ENCODE measurements at regions not wholly inside any gene's neighbourhood (a gene's known extent, or its start where the extent isn't known, plus 50 kb on each side); places are given as distances from the start of the nearest gene placed in this dataset.

- Mint-ChIP-seq H3K4me3 (no peak overlapping the region), H3K9me3 (no peaks in the 10 kb centered on the region), H3K27ac (no peak overlapping the region), H3K36me3 (no peaks in the 10 kb centered on the region), H3K4me1 (peaks cover 0 to 7% (median 2%) of the 10 kb centered on the region in 3 donors), H3K27me3 (no peaks in the 10 kb centered on the region)
- DNase-seq: no peak
- Histone ChIP-seq H3K4me1 (ENCODE audit: control insufficient read depth in 1 of 2, extremely low read depth in 1 of 2, insufficient read depth in 2 of 2, low read length in 2 of 2) (no peaks in the 10 kb centered on the region), H3K9me3 (no peaks in the 10 kb centered on the region), H3K27me3 (replicated peaks in 1 of 2; ENCODE audit: control insufficient read depth in 2 of 2, extremely low read depth in 1 of 2, insufficient read depth in 2 of 2, low read length in 1 of 2) (no peaks in the 10 kb centered on the region), H3K36me3 (ENCODE audit: control insufficient read depth in 2 of 2, extremely low read depth in 1 of 2, insufficient read depth in 1 of 2, low read length in 1 of 2) (no peaks in the 10 kb centered on the region), H3K4me3 (ENCODE audit: control insufficient read depth in 1 of 2, extremely low read depth in 1 of 2, low read length in 1 of 2) (no peak overlapping the region), H3K27ac (ENCODE audit: low read length) (no peak overlapping the region)
- POLR2A ChIA-PET: interaction anchor here in 1 of 2 donors (0.9 kb wide), 1 partner anchor 11 kb away, joined by 3 read pairs; no protein-coding TSS in a partner anchor
- CTCF ChIA-PET: no interaction called here
- no peak for ATAC-seq (replicated peaks in 1 of 4)
Observed at GRCh38 chr6:141140905-141141304, 991.8 kb upstream of the GJE1 start.

- WGBS (ENCODE audit: insufficient coverage): 93% methylated on average over 3 of the region's 10 CpGs
Observed at GRCh38 chr6:141139461-141139860, 993.3 kb upstream of the GJE1 start.

GRCh38 chr6:141134723-141135122 is 998.0 kb upstream of the GJE1 start:
- CTCF ChIA-PET: no interaction called here
- Histone ChIP-seq H3K36me3 (ENCODE audit: control insufficient read depth in 2 of 2, extremely low read depth in 1 of 2, insufficient read depth in 1 of 2, low read length in 1 of 2) (no peaks in the 10 kb centered on the region), H3K4me3 (ENCODE audit: control insufficient read depth in 1 of 2, extremely low read depth in 1 of 2, low read length in 1 of 2) (no peak overlapping the region), H3K9me3 (no peaks in the 10 kb centered on the region), H3K27ac (ENCODE audit: low read length) (no peak overlapping the region), H3K4me1 (ENCODE audit: control insufficient read depth in 1 of 2, extremely low read depth in 1 of 2, insufficient read depth in 2 of 2, low read length in 2 of 2) (no peaks in the 10 kb centered on the region), H3K27me3 (replicated peaks in 1 of 2; ENCODE audit: control insufficient read depth in 2 of 2, extremely low read depth in 1 of 2, insufficient read depth in 2 of 2, low read length in 1 of 2) (no peaks in the 10 kb centered on the region)
- ATAC-seq (replicated peaks in 1 of 4) (no peak), DNase-seq (no peak)
- no CpG with 5 or more reads among the region's 1 CpG for WGBS (ENCODE audit: insufficient coverage)
- H3K27ac Mint-ChIP-seq: no peak overlapping the region
- POLR2A ChIA-PET: no interaction called here
- no peaks in the 10 kb centered on the region for H3K4me1 Mint-ChIP-seq
- no peaks in the 10 kb centered on the region for H3K27me3 Mint-ChIP-seq
- no peak overlapping the region for H3K4me3 Mint-ChIP-seq
- no peaks in the 10 kb centered on the region for H3K9me3 Mint-ChIP-seq
- no peaks in the 10 kb centered on the region for H3K36me3 Mint-ChIP-seq

More at GRCh38 chr6:141139461-141139860, 993.3 kb upstream of the GJE1 start:
- no peaks in the 10 kb centered on the region for H3K27me3 ChIP-seq (replicated peaks in 1 of 2; ENCODE audit: control insufficient read depth in 2 of 2, extremely low read depth in 1 of 2, insufficient read depth in 2 of 2, low read length in 1 of 2)
- H3K36me3 Mint-ChIP-seq: no peaks in the 10 kb centered on the region
- H3K36me3 ChIP-seq (ENCODE audit: control insufficient read depth in 2 of 2, extremely low read depth in 1 of 2, insufficient read depth in 1 of 2, low read length in 1 of 2): no peaks in the 10 kb centered on the region
- H3K27me3 Mint-ChIP-seq: no peaks in the 10 kb centered on the region
- no peaks in the 10 kb centered on the region for H3K9me3 Mint-ChIP-seq
- no peaks in the 10 kb centered on the region for H3K4me1 ChIP-seq (ENCODE audit: control insufficient read depth in 1 of 2, extremely low read depth in 1 of 2, insufficient read depth in 2 of 2, low read length in 2 of 2)
- H3K9me3 ChIP-seq: no peaks in the 10 kb centered on the region
- no peak overlapping the region for H3K27ac Mint-ChIP-seq
- ATAC-seq (replicated peaks in 1 of 4) (no peak), DNase-seq (no peak)
- H3K4me3 ChIP-seq (ENCODE audit: control insufficient read depth in 1 of 2, extremely low read depth in 1 of 2, low read length in 1 of 2): no peak overlapping the region
- H3K4me3 Mint-ChIP-seq: no peak overlapping the region
- ChIA-PET CTCF (interaction anchor here in 1 of 2 donors (0.6 kb wide), 1 partner anchor 17 kb away, joined by 3 read pairs; no protein-coding TSS in a partner anchor), POLR2A (no interaction called here)
- H3K27ac ChIP-seq (ENCODE audit: low read length): no peak overlapping the region
- H3K4me1 Mint-ChIP-seq: peaks cover 0 to 7% (median 2%) of the 10 kb centered on the region in 3 donors

- ChIA-PET POLR2A (no interaction called here), CTCF (no interaction called here)
- WGBS (ENCODE audit: insufficient coverage): no CpG with 5 or more reads among the region's 3 CpGs
- H3K36me3 Mint-ChIP-seq: no peaks in the 10 kb centered on the region
- no peaks in the 10 kb centered on the region for H3K4me1 Mint-ChIP-seq
- Histone ChIP-seq H3K9me3 (no peaks in the 10 kb centered on the region), H3K27ac (ENCODE audit: low read length) (no peak overlapping the region), H3K27me3 (replicated peaks in 1 of 2; ENCODE audit: control insufficient read depth in 2 of 2, extremely low read depth in 1 of 2, insufficient read depth in 2 of 2, low read length in 1 of 2) (no peaks in the 10 kb centered on the region), H3K36me3 (ENCODE audit: control insufficient read depth in 2 of 2, extremely low read depth in 1 of 2, insufficient read depth in 1 of 2, low read length in 1 of 2) (no peaks in the 10 kb centered on the region), H3K4me3 (ENCODE audit: control insufficient read depth in 1 of 2, extremely low read depth in 1 of 2, low read length in 1 of 2) (no peak overlapping the region), H3K4me1 (ENCODE audit: control insufficient read depth in 1 of 2, extremely low read depth in 1 of 2, insufficient read depth in 2 of 2, low read length in 2 of 2) (no peaks in the 10 kb centered on the region)
- DNase-seq (no peak), ATAC-seq (replicated peaks in 1 of 4) (no peak)
- no peak overlapping the region for H3K27ac Mint-ChIP-seq
- H3K9me3 Mint-ChIP-seq: no peaks in the 10 kb centered on the region
- H3K4me3 Mint-ChIP-seq: no peak overlapping the region
- H3K27me3 Mint-ChIP-seq: no peaks in the 10 kb centered on the region
Observed at GRCh38 chr6:141133836-141134235, 998.9 kb upstream of the GJE1 start.

- no peak overlapping the region for H3K27ac ChIP-seq (ENCODE audit: low read length)
- Mint-ChIP-seq H3K27ac (no peak overlapping the region), H3K36me3 (no peaks in the 10 kb centered on the region), H3K9me3 (no peaks in the 10 kb centered on the region), H3K4me3 (no peak overlapping the region), H3K27me3 (no peaks in the 10 kb centered on the region), H3K4me1 (no peaks in the 10 kb centered on the region)
- H3K4me1 ChIP-seq (ENCODE audit: control insufficient read depth in 1 of 2, extremely low read depth in 1 of 2, insufficient read depth in 2 of 2, low read length in 2 of 2): no peaks in the 10 kb centered on the region
- ATAC-seq (replicated peaks in 1 of 4) (no peak), DNase-seq (no peak)
- no peak overlapping the region for H3K4me3 ChIP-seq (ENCODE audit: control insufficient read depth in 1 of 2, extremely low read depth in 1 of 2, low read length in 1 of 2)
- ChIA-PET CTCF (no interaction called here), POLR2A (no interaction called here)
- WGBS (ENCODE audit: insufficient coverage): no CpG with 5 or more reads among the region's 1 CpG
- H3K36me3 ChIP-seq (ENCODE audit: control insufficient read depth in 2 of 2, extremely low read depth in 1 of 2, insufficient read depth in 1 of 2, low read length in 1 of 2): no peaks in the 10 kb centered on the region
- H3K9me3 ChIP-seq: no peaks in the 10 kb centered on the region
- no peaks in the 10 kb centered on the region for H3K27me3 ChIP-seq (replicated peaks in 1 of 2; ENCODE audit: control insufficient read depth in 2 of 2, extremely low read depth in 1 of 2, insufficient read depth in 2 of 2, low read length in 1 of 2)
Observed at GRCh38 chr6:141133346-141133745, 999.4 kb upstream of the GJE1 start.

GRCh38 chr6:141131616-141132015 is 1001.1 kb upstream of the GJE1 start:
- H3K9me3 ChIP-seq: no peaks in the 10 kb centered on the region
- no peak for ATAC-seq (replicated peaks in 1 of 4)
- H3K4me3 ChIP-seq (ENCODE audit: control insufficient read depth in 1 of 2, extremely low read depth in 1 of 2, low read length in 1 of 2): no peak overlapping the region
- no peaks in the 10 kb centered on the region for H3K36me3 ChIP-seq (ENCODE audit: control insufficient read depth in 2 of 2, extremely low read depth in 1 of 2, insufficient read depth in 1 of 2, low read length in 1 of 2)
- ChIA-PET CTCF (no interaction called here), POLR2A (no interaction called here)
- H3K9me3 Mint-ChIP-seq: no peaks in the 10 kb centered on the region
- no peaks in the 10 kb centered on the region for H3K36me3 Mint-ChIP-seq
- H3K27me3 Mint-ChIP-seq: no peaks in the 10 kb centered on the region
- H3K4me1 ChIP-seq (ENCODE audit: control insufficient read depth in 1 of 2, extremely low read depth in 1 of 2, insufficient read depth in 2 of 2, low read length in 2 of 2): no peaks in the 10 kb centered on the region
- no peaks in the 10 kb centered on the region for H3K4me1 Mint-ChIP-seq
- no peak overlapping the region for H3K27ac ChIP-seq (ENCODE audit: low read length)
- no CpG with 5 or more reads among the region's 3 CpGs for WGBS (ENCODE audit: insufficient coverage)
- H3K27me3 ChIP-seq (replicated peaks in 1 of 2; ENCODE audit: control insufficient read depth in 2 of 2, extremely low read depth in 1 of 2, insufficient read depth in 2 of 2, low read length in 1 of 2): no peaks in the 10 kb centered on the region
- no peak overlapping the region for H3K4me3 Mint-ChIP-seq
- DNase-seq: no peak
- H3K27ac Mint-ChIP-seq: no peak overlapping the region

- Histone ChIP-seq H3K4me3 (ENCODE audit: control insufficient read depth in 1 of 2, extremely low read depth in 1 of 2, low read length in 1 of 2) (no peak overlapping the region), H3K27ac (ENCODE audit: low read length) (no peak overlapping the region), H3K36me3 (ENCODE audit: control insufficient read depth in 2 of 2, extremely low read depth in 1 of 2, insufficient read depth in 1 of 2, low read length in 1 of 2) (no peaks in the 10 kb centered on the region), H3K27me3 (replicated peaks in 1 of 2; ENCODE audit: control insufficient read depth in 2 of 2, extremely low read depth in 1 of 2, insufficient read depth in 2 of 2, low read length in 1 of 2) (no peaks in the 10 kb centered on the region), H3K4me1 (ENCODE audit: control insufficient read depth in 1 of 2, extremely low read depth in 1 of 2, insufficient read depth in 2 of 2, low read length in 2 of 2) (no peaks in the 10 kb centered on the region), H3K9me3 (no peaks in the 10 kb centered on the region)
- Mint-ChIP-seq H3K4me1 (no peaks in the 10 kb centered on the region), H3K27me3 (peaks cover 2 to 3% of the 10 kb centered on the region in 2 donors), H3K27ac (no peak overlapping the region), H3K4me3 (no peak overlapping the region), H3K36me3 (no peaks in the 10 kb centered on the region), H3K9me3 (no peaks in the 10 kb centered on the region)
- ChIA-PET POLR2A (no interaction called here), CTCF (no interaction called here)
- DNase-seq (no peak), ATAC-seq (replicated peaks in 1 of 4) (no peak)
Observed at GRCh38 chr6:141123497-141123896, 1009.2 kb upstream of the GJE1 start.

All from T-cell (primary cell).